SJSA1 (cell line): ENCODE measurements at regions not wholly inside any gene's neighbourhood (a gene's known extent, or its start where the extent isn't known, plus 50 kb on each side); places are given as distances from the start of the nearest gene placed in this dataset.
A peak's percentile ranks its signal among the peaks of the same experiment; 100 is the strongest.

Experiments used
- DNase-seq, 2 experiments: peaks; one replicate each; pipeline ENCODE4 v3.0.0-alpha.2; 2015 to 2020; ENCODE audit warnings: low spot score in 2 of 2, low read depth in 1 of 2
- H3K27ac ChIP-seq: fragments of 250-450 bp; sonication (Bioruptor Pico); 2 replicates; pipeline ENCODE4 v1.5.1; 2020; ENCODE audit warnings: mild to moderate bottlenecking, moderate library complexity
- H3K27me3 ChIP-seq: fragments of 250-450 bp; sonication (Bioruptor Pico); replicated peaks from 2 replicates; pipeline ENCODE4 v1.5.1; 2020; ENCODE audit warnings: mild to moderate bottlenecking, moderate library complexity
- H3K36me3 ChIP-seq: fragments of 250-450 bp; sonication (Bioruptor Pico); 2 replicates; pipeline ENCODE4 v1.5.1; 2020; ENCODE audit warnings: mild to moderate bottlenecking
- H3K4me1 ChIP-seq: fragments of 250-450 bp; sonication (Bioruptor Pico); replicated peaks from 2 replicates; pipeline ENCODE4 v1.6.1; 2021; ENCODE audit warnings: mild to moderate bottlenecking
- H3K4me3 ChIP-seq: fragments of 250-450 bp; sonication (Bioruptor Pico); 2 replicates; pipeline ENCODE4 v1.5.1; 2020; ENCODE audit warnings: mild to moderate bottlenecking
- H3K9me3 ChIP-seq: fragments of 250-450 bp; sonication (Bioruptor Pico); replicated peaks from 2 replicates; pipeline ENCODE4 v1.5.1; 2020; ENCODE audit warnings: mild to moderate bottlenecking

DNA sequence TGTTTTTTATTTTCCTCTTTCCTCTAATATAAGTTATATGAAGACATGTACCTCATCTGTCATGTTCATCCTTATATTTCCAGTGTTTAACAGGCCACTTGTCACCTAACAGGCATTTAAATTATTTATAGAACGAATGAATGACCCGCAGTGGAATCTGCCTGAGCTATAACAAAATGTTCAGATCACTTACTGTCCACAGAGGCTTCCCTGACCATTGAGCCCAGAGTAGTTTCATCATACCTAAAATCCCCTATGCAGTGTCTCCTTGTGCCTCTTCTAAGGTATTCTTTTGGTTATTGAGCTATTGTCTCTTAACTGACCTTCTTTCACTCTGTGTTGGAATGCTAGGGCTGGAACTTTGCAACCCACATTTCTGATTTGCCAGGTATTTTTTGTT, 748.5 kb downstream of the NTRK3 start:
- no peak overlapping the region for H3K27ac ChIP-seq
- no peaks in the 10 kb centered on the region for H3K36me3 ChIP-seq
- H3K27me3 ChIP-seq = no peaks in the 10 kb centered on the region
- H3K4me1 ChIP-seq = no peaks in the 10 kb centered on the region
- H3K9me3 ChIP-seq = no peaks in the 10 kb centered on the region
- no peak for DNase-seq
- H3K4me3 ChIP-seq = no peak overlapping the region

DNA sequence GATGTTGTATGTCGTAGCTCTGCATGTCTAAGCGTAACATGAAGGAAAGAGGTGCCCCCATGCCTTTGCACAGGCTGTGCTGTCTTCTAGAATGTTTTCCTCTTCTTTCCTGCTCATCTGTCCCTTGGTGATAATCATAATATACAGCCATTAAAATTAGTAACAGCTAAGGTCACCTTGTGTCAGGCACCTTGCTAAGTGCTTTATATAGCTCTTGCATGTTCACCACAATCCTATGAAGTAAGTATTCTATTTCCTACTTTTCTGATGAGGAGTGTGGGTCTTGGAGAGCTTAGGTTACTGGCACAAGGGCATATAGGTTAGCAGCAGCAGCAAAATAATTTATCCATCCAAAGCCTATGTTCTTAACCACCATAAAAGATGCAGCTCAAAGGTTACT, 754.4 kb downstream of the NTRK3 start:
- no peaks in the 10 kb centered on the region; the same call in 1 of the 2 replicates for H3K9me3 ChIP-seq

DNA sequence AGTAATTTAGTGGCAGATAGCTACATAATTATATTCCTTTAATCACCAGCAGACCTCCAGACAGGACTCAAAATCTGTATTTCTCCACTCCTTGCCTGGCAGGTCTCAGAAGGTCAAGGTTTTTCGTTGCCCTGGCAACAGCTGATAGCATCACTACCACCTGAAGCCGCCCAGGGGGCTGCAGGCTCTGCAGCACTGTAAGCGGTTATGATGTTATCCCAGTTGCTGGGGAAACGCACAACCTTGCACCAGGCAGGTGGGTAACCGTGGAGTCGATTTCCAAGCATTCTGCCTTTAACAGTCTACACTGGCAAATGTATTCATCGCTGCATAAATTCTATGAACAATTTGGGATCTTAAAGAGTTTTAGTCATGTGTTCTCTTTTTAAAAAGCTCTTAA, 756.3 kb downstream of the NTRK3 start:
- Histone ChIP-seq H3K9me3 (no peaks in the 10 kb centered on the region; the same call in 1 of the 2 replicates), H3K36me3 (no peaks in the 10 kb centered on the region), H3K4me1 (no peaks in the 10 kb centered on the region), H3K27ac (no peak overlapping the region), H3K27me3 (no peaks in the 10 kb centered on the region), H3K4me3 (no peak overlapping the region)
- no peak for DNase-seq

More for the DNA sequence above, 754.4 kb downstream of the NTRK3 start:
- Histone ChIP-seq H3K4me1 (no peaks in the 10 kb centered on the region), H3K4me3 (no peak overlapping the region), H3K36me3 (no peaks in the 10 kb centered on the region), H3K27ac (no peak overlapping the region), H3K27me3 (no peaks in the 10 kb centered on the region)
- DNase-seq = no peak

DNA sequence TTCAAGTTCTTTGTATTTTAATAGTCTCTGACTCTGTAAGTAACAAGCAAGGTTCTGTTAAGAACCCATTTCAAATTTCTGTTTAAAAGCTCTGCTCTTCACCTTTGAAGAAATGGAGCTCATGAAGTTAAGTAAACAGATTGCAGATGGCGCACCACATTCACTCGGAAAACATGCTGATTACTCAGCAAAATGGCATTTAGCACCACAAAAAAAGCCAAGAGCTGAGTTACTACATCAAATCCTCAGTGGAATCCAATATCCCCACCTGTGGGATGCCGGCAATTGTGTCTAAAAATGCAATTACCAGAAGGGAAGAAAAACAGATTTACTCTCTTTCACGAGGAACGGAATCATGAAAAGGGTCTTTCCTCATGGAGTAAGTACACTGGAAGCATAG, 758.0 kb downstream of the NTRK3 start:
- Histone ChIP-seq H3K36me3 (no peaks in the 10 kb centered on the region), H3K9me3 (no peaks in the 10 kb centered on the region; the same call in 1 of the 2 replicates), H3K27me3 (no peaks in the 10 kb centered on the region), H3K4me1 (no peaks in the 10 kb centered on the region), H3K27ac (no peak overlapping the region), H3K4me3 (no peak overlapping the region)
- DNase-seq = peak in 1 of 2 experiments; percentile 19

DNA sequence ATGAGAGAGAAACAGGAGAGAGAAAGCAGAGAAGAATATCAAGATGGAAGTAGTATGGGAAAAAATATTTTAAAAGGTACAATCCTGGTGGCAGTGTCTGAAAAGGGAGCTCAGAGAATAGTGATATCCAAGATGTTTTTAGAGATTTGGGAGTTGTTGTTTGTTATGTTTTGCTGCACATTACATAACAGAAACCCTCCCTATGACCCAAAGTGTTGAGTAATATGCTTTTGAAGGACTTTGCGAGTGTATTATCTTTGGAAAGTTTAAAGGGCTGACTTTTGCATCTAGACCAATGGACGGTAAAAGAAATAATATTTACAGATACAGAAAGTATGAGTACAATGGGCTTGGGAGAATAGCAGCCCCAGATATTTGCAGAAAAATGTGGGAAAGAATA, 759.7 kb downstream of the NTRK3 start:
- no peaks in the 10 kb centered on the region for H3K9me3 ChIP-seq
- no peak for DNase-seq
- no peaks in the 10 kb centered on the region for H3K4me1 ChIP-seq
- H3K36me3 ChIP-seq = no peaks in the 10 kb centered on the region
- no peak overlapping the region for H3K27ac ChIP-seq
- H3K27me3 ChIP-seq = no peaks in the 10 kb centered on the region
- no peak overlapping the region for H3K4me3 ChIP-seq

DNA sequence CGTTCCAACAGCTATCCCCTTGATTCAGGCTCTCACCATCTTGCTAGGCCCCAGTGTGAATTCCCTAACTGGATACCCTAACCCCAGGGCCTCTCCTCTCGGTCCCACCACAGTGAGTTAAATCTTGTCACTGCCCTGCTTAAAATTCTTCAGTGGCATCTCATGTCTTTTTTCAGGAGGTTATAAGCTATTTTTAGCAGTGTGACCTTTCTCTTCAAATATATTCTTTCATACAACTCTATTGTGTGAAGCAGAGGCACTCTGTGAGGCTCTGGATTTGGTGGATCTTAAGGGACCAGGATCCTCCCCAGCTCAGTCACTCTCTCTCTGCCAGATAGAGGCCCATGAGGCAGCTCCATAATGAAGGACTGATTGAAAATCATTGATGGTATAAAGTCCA, 760.4 kb downstream of the NTRK3 start:
- Histone ChIP-seq H3K27ac (no peak overlapping the region), H3K27me3 (no peaks in the 10 kb centered on the region), H3K9me3 (no peaks in the 10 kb centered on the region), H3K4me1 (no peaks in the 10 kb centered on the region), H3K36me3 (no peaks in the 10 kb centered on the region), H3K4me3 (no peak overlapping the region)
- no peak for DNase-seq

DNA sequence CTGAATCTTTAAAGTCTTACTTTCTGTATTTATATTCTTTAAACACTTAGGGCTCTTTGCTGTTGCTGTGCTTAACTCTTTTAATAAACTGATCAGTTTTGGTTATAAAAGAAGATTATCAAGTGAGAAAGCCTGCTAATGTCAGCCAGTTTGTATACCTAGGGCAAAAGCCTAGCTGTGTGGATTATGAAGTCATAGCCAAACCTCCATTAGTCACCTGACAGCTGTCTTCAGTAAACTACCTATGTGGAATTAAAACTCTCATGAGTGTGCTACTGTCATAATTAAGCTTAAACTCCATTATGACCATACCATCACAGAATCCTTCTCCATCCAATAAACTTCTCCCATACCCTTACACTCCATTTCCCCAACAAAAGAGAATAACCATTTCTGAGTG, 762.7 kb downstream of the NTRK3 start:
- H3K4me3 ChIP-seq = no peak overlapping the region
- no peak overlapping the region for H3K27ac ChIP-seq
- H3K27me3 ChIP-seq = no peaks in the 10 kb centered on the region
- no peaks in the 10 kb centered on the region for H3K4me1 ChIP-seq
- H3K9me3 ChIP-seq = no peaks in the 10 kb centered on the region
- DNase-seq = no peak
- no peaks in the 10 kb centered on the region for H3K36me3 ChIP-seq

DNA sequence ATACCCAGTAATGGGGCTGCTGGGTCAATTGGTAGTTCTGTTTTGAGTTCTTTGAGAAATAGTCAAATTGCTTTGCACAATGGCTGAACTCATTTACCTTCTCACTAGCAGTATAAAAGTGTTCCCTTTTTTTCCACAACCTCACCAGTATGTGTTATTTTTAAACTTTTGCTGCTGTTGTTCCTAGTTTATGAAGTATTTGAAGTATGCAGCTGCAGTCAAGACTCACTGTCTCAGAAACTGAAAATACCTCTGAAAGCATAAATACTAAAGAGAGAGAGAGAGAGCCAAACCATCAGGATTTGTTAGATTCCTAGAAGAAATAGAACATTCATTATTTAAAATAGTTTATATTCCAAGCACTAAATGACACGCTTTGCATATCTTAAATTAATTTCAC, 764.2 kb downstream of the NTRK3 start:
- H3K4me3 ChIP-seq = no peak overlapping the region
- no peaks in the 10 kb centered on the region for H3K27me3 ChIP-seq
- no peaks in the 10 kb centered on the region for H3K36me3 ChIP-seq
- no peak overlapping the region for H3K27ac ChIP-seq
- no peak for DNase-seq
- H3K9me3 ChIP-seq = no peaks in the 10 kb centered on the region
- no peaks in the 10 kb centered on the region for H3K4me1 ChIP-seq

DNA sequence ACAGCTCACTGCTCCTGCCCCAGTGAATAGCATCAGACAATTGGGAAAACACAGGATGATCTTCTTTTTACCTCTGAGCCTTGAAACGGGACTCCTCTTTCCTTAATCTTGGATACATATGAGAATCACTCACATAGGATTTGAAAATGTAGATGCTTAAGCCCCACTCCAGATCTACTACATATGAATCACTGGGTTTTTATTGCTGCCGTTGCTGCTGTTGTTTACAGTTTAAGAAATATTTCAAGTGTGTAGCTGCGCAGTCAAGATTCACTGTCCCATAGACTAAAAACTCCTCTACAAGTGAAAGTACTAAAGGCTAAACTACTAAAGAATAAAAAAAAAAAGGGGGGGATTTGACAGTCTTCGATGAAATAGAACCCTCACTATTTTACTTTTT, 765.9 kb downstream of the NTRK3 start:
- Histone ChIP-seq H3K4me3 (no peak overlapping the region), H3K9me3 (no peaks in the 10 kb centered on the region), H3K27ac (no peak overlapping the region), H3K4me1 (no peaks in the 10 kb centered on the region), H3K36me3 (no peaks in the 10 kb centered on the region), H3K27me3 (no peaks in the 10 kb centered on the region)
- DNase-seq = no peak

DNA sequence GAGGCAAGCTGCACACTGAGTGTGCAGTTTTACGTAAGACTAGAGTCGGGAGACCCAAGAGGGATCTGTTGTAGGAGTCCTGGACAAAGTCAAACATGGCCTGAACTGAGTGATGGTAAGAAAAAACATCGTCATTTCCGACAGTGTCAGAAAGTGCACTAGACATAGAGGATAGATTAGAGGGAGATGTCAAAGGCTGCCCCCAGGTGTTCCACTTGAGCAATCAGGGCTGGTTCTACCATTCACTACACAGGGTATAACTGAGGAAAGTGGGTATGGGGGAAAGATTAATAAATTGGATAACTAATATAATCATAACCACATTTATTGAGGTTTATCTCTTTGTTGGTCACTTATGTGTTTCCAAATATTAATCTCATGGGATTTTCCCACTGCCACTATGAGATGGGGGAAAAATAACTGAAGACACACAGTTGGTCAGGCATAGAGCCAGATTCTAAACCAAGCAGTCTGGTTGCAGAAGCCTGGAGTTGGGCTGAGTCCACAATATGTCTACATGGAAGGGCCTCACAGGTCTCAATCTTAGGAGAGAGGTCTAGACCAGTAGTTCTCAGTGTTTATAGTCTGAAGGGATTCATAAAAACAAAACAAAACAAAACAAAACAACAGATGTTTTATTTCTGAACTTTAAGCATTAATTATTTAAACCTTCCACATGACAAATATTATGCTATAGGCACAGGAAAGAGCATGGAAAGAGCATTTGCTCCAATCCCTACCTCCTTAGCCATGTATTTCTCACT, 766.5 kb downstream of the NTRK3 start:
- no peaks in the 10 kb centered on the region for H3K36me3 ChIP-seq
- H3K27me3 ChIP-seq = no peaks in the 10 kb centered on the region
- H3K9me3 ChIP-seq = no peaks in the 10 kb centered on the region
- no peak overlapping the region for H3K27ac ChIP-seq
- H3K4me3 ChIP-seq = no peak overlapping the region
- no peaks in the 10 kb centered on the region for H3K4me1 ChIP-seq
- DNase-seq = no peak

DNA sequence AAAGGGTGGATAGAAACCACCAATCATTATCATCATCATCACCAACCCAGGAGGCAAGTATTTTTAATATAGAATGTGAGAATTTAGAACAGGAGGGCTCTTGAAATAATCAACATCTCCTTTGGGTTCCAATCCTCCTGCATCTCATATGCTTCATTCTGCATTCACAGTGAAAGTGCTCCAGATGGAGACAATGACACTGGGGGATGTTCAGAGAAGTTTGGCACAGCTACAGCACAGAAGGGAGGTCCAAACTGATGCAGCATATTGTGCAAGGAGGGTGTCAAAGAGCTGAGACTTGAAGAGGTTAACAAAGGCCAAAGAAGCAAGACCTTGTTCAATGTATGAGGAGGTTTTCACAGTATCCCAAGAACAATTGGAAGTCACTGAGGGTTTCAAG, 767.1 kb downstream of the NTRK3 start:
- no peak overlapping the region for H3K4me3 ChIP-seq
- H3K4me1 ChIP-seq = no peaks in the 10 kb centered on the region
- H3K36me3 ChIP-seq = no peaks in the 10 kb centered on the region
- H3K27me3 ChIP-seq = no peaks in the 10 kb centered on the region
- no peak overlapping the region for H3K27ac ChIP-seq
- 0 out of 2 replicates have a peak, but pooled peaks cover 3% of the 10 kb centered on the region for H3K9me3 ChIP-seq
- no peak for DNase-seq

DNA sequence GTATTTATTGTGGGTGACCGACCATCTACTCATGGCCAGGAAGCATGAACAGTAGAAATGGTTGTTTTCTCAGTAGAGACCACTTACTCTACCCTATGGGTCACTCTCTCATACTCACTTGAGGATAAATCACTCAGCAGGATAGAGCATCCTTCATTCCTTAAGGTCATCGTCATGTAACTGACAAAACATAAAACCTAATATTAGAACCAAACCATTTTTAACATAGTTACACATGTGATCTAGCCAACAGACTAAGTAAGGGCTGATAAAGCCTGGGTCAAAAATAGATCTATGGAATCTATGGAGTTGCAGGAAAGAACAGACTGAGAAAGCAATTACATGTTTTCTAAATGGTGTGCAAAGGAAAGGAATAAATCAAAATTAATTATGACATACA, 769.1 kb downstream of the NTRK3 start:
- no peak overlapping the region for H3K27ac ChIP-seq
- H3K27me3 ChIP-seq = no peaks in the 10 kb centered on the region
- no peak overlapping the region for H3K4me3 ChIP-seq
- no peaks in the 10 kb centered on the region for H3K36me3 ChIP-seq
- H3K9me3 ChIP-seq = 0 out of 2 replicates have a peak, but pooled peaks cover 3% of the 10 kb centered on the region
- DNase-seq = no peak
- H3K4me1 ChIP-seq = no peaks in the 10 kb centered on the region

DNA sequence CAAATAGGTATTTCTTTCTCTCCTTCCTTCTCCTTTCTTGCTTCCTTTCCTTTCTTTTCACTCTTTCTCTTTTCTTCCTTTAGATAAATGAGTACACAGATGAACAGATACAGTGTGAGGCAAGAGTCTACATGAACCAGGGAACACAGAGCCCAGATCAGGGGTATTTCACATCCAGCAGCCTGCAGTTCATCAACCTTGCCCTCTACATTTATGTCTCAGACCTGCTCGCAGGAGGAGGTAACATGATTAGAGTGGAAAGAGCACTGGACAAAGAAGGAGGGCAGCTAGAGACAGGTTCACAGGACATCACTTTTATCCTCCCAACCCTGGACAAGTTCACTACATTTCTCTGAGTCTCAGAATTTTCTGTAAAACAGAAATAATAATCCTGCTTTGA, 773.1 kb downstream of the NTRK3 start:
- Histone ChIP-seq H3K27ac (no peak overlapping the region), H3K4me1 (no peaks in the 10 kb centered on the region), H3K9me3 (0 out of 2 replicates have a peak, but pooled peaks cover 3% of the 10 kb centered on the region), H3K4me3 (no peak overlapping the region), H3K27me3 (no peaks in the 10 kb centered on the region), H3K36me3 (no peaks in the 10 kb centered on the region)
- DNase-seq = no peak

DNA sequence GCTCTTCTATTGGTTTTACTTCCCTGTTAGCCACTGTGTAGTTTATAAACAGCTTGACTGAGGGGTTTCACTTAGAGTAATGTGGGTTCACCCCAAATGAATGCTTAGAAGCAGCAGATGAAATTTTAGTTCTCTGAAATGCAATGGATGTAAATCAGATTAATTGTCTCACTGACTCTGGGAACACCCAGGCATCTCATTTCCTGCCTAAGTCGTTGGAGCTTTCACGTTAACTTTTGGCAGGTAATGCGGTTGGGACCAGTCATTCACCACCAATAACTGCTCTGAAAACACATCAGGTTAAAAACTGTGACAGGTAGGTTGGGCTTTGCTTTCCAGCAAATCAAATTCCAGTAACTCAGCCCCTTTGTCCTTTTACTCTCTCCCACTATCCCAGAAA, 775.4 kb downstream of the NTRK3 start:
- no peaks in the 10 kb centered on the region for H3K27me3 ChIP-seq
- no peak for DNase-seq
- no peak overlapping the region for H3K27ac ChIP-seq
- H3K36me3 ChIP-seq = no peaks in the 10 kb centered on the region
- H3K4me1 ChIP-seq = no peaks in the 10 kb centered on the region
- no peak overlapping the region for H3K4me3 ChIP-seq
- 0 out of 2 replicates have a peak, but pooled peaks cover 3% of the 10 kb centered on the region for H3K9me3 ChIP-seq

DNA sequence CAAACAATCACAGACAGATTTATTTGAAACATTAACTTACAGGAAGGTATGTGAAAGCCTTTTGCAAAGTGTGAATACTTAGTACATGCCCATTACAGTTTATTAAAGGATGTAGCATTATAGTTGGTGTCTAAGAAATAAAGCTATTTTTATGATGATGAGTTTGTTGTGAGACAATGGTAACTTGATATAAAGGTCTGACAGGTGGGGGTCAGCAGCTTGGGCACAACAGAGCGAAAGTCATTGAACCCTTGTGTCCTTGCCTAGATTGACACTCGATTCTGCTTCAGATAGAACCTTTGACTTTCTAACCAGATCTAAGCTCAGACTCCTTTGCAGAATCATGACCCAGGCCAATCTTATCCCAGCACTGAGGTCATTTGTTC, 777.9 kb downstream of the NTRK3 start:
- Histone ChIP-seq H3K27me3 (no peaks in the 10 kb centered on the region), H3K36me3 (no peaks in the 10 kb centered on the region), H3K27ac (no peak overlapping the region), H3K4me3 (no peak overlapping the region), H3K4me1 (no peaks in the 10 kb centered on the region), H3K9me3 (no peaks in the 10 kb centered on the region)
- no peak for DNase-seq
